Omental fat pad (tissue), 3 donors: ENCODE measurements at regions not wholly inside any gene's neighbourhood (a gene's known extent, or its start where the extent isn't known, plus 50 kb on each side); places are given as distances from the start of the nearest gene placed in this dataset.

ENCODE experiments used
- ATAC-seq: fragments of 150-250 bp; one replicate; pipeline ENCODE4 v1.9.1; 2016; ENCODE audit warnings: mild to moderate bottlenecking, moderate library complexity; ENCODE audit not compliant: low FRiP score
- DNase-seq: peaks from one replicate; pipeline ENCODE4 v3.0.0-alpha.2; 2019; ENCODE audit warnings: low spot score
- CTCF ChIP-seq, 3 donors: fragments of 450-650 bp; IDR thresholded peaks; one replicate each; pipeline ENCODE4 v1.5.1; 2016 to 2017; ENCODE audit warnings: antibody characterized with exemption in 3 of 3, mild to moderate bottlenecking in 3 of 3, moderate library complexity in 2 of 3

DNA sequence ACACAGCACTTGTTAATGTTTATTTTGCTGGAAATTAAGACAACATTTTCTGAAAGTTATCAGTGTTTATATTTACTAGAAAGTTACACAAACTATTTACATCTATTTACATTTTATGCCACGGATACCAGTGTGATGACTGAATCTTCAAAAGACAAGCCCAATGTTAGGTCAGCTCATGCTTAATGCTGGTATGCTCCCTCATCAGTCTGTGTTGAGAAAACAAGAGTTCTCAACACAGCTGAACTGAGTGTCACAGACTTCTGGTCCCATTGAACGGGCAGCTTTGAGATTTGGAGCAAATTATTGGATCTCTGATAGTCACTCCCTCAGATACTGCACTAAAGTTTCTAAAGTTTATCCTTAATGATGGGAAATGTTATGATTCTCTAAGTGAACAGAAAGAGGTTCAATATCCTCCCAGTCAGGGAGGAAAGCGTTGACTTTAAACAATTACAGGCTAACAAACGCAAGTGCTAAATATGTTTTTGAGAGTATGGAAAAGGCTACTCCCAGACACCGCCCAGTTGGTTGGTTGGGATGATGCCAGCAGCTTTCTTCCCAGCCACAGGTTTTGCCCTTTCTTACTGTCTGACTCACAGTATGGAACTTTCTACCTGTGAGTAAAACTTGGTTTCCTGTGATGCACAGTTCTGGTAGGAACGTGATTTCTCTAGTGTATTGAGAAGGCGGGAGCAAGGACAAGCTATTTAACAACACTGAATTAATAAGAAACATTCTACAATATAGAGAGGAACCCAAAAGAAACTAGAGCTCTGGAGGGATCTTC lies 1293.6 kb upstream of the TENM3 start:
- DNase-seq (no peak), ATAC-seq (no peak)
- no peak for TF ChIP-seq CTCF (IDR thresholded peaks at IDR 0.05)

DNA sequence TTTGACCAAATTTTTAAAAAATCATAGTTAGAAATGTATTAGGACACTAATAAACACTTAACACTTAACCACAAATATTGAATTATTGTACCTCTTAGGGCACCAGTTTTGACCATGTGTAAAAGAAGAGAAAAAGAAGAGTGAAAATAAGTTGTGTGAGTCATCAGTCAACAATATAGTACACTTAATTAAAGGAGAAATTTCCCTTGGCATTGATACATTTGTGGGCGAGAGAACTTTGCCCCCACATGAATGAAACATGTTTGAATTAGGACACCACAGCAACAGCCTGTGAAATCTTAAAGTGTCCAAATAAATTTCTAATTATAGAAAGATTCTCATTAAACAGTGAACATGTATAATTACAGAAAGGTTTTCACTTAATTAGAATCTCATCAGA lies 1292.8 kb upstream of the TENM3 start:
- ATAC-seq (no peak), DNase-seq (no peak)
- no peak for TF ChIP-seq CTCF (IDR thresholded peaks at IDR 0.05)

- TF ChIP-seq CTCF (IDR thresholded peaks at IDR 0.05), result no peak
- ATAC-seq, result no peak
- DNase-seq, result no peak
Measured at GRCh38 chr4:180951312-180951711, 1291.9 kb upstream of the TENM3 start.

- no peak for TF ChIP-seq CTCF (IDR thresholded peaks at IDR 0.05)
- DNase-seq (no peak), ATAC-seq (no peak)
Measured at GRCh38 chr4:180953572-180953971, 1289.6 kb upstream of the TENM3 start.

- no peak for DNase-seq
- TF ChIP-seq CTCF (IDR thresholded peaks at IDR 0.05), result no peak
- no peak for ATAC-seq
Measured at GRCh38 chr4:180960743-180961401, 1282.3 kb upstream of the TENM3 start.

DNA sequence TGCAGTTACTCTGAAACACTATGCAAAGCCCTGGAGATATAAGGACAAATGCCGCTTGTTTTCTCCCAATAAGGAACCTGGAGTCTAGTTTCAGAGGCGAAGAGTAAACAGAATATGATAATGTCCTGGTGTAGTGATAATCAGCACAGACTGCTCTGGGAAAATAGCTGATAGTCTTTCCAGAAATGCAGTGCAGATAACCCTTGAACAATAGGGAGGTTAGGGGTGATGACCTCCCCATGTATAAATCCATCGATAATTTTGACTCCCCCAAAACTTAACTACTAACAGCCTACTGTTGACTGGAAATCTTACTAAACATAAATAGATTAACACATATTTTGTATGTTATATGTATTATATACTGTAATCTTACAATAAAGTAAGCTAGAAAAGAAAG lies 1280.9 kb upstream of the TENM3 start:
- TF ChIP-seq CTCF (IDR thresholded peaks at IDR 0.05), result no peak
- DNase-seq (no peak), ATAC-seq (no peak)

DNA sequence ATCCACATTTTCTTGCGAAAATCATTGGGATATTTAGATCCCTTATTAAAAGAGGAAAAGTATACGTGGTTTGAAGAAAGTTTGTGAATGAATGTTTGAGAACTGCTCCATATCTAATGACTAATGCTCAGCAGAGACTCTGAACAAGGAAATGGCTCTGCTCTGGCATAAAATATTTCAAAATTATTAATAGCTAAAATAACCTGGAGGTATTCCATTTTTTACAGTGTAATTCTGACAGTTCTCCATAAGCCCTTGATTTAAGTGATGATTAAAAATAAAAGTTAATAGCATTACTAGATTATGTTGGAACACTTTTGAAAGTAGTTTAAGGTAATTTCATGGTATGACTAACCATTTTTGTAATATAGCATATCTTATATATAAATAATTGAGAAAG lies 1276.9 kb upstream of the TENM3 start:
- no peak for ATAC-seq
- TF ChIP-seq CTCF (IDR thresholded peaks at IDR 0.05), result no peak

More for the DNA sequence above, 1276.9 kb upstream of the TENM3 start:
- no peak for DNase-seq
